ENCODE measurements at regions not wholly inside any gene's neighbourhood (a gene's known extent, or its start where the extent isn't known, plus 50 kb on each side); places are given as distances from the start of the nearest gene placed in this dataset.

GRCh38 chr13:22062478-22063205, 391.8 kb downstream of the FGF9 start:
- peak; percentile 16 for DNase-seq

- DNase-seq, result no peak
Measured at GRCh38 chr13:22063416-22064124, 392.7 kb downstream of the FGF9 start.

GRCh38 chr13:22064854-22065620, 394.2 kb downstream of the FGF9 start:
- peak; percentile 3 for DNase-seq

GRCh38 chr13:22073718-22074117, 402.8 kb downstream of the FGF9 start:
- DNase-seq, result peak; percentile 6

- DNase-seq, result peak; percentile 40
Measured at GRCh38 chr13:22074403-22074802, 403.5 kb downstream of the FGF9 start.

GRCh38 chr13:22076658-22077057, 405.8 kb downstream of the FGF9 start:
- DNase-seq, result peak; percentile 4

- DNase-seq, result peak; percentile 9
Measured at GRCh38 chr13:22077205-22077683, 406.4 kb downstream of the FGF9 start.

- peak; percentile 3 for DNase-seq
Measured at GRCh38 chr13:22077764-22078163, 406.9 kb downstream of the FGF9 start.

GRCh38 chr13:22079961-22080360, 409.1 kb downstream of the FGF9 start:
- no peak for DNase-seq

GRCh38 chr13:22080832-22081231, 410.0 kb downstream of the FGF9 start:
- no peak for DNase-seq

GRCh38 chr13:22081430-22081829, 410.6 kb downstream of the FGF9 start:
- no peak for DNase-seq

- no peak for DNase-seq
Measured at GRCh38 chr13:22082030-22082429, 411.2 kb downstream of the FGF9 start.

GRCh38 chr13:22082437-22083100, 411.7 kb downstream of the FGF9 start:
- DNase-seq, result no peak

- DNase-seq, result no peak
Measured at GRCh38 chr13:22085001-22085400, 414.1 kb downstream of the FGF9 start.

GRCh38 chr13:22086597-22087330, 415.9 kb downstream of the FGF9 start:
- no peak for DNase-seq

GRCh38 chr13:22090106-22090505, 419.2 kb downstream of the FGF9 start:
- no peak for DNase-seq

- no peak for DNase-seq
Measured at GRCh38 chr13:22091222-22091970, 420.5 kb downstream of the FGF9 start.

- no peak for DNase-seq
Measured at GRCh38 chr13:22091971-22092300, 421.1 kb downstream of the FGF9 start.

GRCh38 chr13:22092791-22093560, 422.1 kb downstream of the FGF9 start:
- no peak for DNase-seq

GRCh38 chr13:22095794-22096193, 424.9 kb downstream of the FGF9 start:
- DNase-seq, result no peak

GRCh38 chr13:22099585-22099984, 428.7 kb downstream of the FGF9 start:
- no peak for DNase-seq

Measured in activated CD4-positive, alpha-beta T cell treated with anti-CD3 and anti-CD28 coated beads, Interleukin-2, Interleukin-6, amounts not matched to agents 100 ng/mL and 50 ng/mL, durations not matched to agents 16 hours and 8 hours (primary cell).